A204.1 (cell line): ENCODE measurements at regions not wholly inside any gene's neighbourhood (a gene's known extent, or its start where the extent isn't known, plus 50 kb on each side); places are given as distances from the start of the nearest gene placed in this dataset.

ENCODE experiments used
- FAIRE-seq: peaks from 2 replicates; lab custom pipeline; 2012; peaks lifted over from hg19 to GRCh38; lab: Jason Lieb, UNC

DNA sequence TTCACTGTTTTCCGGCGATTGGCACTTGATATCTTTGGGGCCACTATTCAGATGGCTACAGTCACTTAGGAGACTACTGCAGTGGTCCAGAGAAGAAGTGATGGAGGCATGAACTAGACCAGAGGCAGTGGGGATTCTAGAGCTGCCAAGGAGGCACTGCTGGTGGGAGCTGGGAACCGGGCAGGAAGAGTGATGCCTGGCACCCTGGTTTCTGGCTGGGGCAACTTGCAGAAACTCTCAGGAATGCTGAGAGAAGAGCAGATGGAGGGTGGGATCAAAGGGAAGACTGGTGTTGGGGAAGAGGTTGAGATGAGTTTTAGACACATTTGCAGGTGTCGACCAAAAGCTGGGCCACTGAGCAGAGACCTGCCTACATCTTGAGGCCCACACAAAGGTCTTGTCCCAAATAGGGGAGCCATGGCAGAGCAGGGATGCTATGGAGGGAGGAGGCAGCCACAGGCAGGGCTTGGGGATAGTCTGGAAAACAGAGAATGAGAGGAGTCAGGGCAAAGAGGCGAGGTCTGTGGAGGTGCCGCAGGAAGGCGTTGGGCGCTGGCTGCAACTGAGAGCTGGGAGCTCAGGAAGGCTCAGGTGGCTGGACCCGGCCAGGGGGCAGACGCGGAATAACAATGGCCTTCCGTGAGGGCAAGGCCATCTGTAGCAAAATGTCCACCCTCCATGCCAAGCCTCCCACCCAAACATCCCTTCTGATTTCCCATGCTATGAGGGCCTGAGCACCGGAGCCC, 118.9 kb downstream of the TOMM20 start:
- no peak for FAIRE-seq

DNA sequence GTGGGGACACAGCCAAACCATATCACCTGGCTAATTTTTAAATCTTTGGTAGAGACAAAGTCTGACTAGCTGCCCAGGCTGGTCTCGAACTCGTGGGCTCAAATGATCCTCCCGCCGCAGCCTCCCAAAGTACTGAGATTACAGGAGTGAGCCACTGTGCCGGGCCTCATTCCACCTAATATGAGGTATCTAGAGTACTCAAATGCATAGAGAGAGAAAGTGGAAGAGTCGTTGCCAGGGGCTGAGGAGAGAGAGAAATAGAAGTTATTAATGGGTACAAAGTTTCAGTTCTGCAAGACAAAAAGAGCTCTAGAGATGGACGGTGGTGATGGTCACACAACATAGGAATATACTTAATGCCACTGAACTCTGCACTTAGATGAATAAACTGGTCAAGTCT, 119.6 kb downstream of the TOMM20 start:
- FAIRE-seq: no peak

DNA sequence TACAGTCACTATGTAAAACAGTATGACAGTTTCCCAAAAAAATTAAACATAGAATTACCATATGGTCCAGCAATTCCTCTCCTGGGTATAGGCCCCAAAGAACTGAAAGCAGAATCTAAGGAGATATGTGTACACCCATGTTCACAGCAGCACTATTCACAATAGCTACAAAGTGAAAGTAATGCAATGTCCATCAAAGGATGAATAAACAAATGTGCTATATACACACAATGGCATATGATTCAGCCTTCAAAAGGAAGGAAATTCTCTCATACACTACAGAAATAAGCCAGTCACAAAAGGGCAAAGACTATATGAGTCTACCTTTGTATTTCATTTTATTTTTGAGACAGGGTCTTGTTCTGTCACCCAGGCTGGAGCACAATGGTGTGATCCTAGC, 120.4 kb downstream of the TOMM20 start:
- no peak for FAIRE-seq

DNA sequence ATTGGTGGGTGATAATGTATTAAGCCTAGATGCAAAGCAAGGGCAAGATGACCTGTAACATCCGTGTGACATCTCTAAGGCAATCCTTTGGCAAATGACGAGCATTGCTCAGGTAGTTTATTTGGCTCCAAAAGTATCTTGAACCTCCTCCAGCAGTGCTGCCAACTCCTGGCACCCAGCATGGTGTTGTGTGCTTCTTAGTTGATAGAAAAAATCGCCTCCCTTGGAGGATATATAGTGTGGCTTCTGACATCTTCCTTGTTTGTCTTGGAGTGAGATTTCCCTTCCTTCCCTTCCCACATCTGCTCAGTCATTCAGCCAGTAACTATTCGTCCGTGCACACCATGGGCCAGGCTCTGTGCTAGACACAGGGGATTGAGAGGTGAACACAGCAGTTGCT, 121.8 kb downstream of the TOMM20 start:
- no peak for FAIRE-seq

DNA sequence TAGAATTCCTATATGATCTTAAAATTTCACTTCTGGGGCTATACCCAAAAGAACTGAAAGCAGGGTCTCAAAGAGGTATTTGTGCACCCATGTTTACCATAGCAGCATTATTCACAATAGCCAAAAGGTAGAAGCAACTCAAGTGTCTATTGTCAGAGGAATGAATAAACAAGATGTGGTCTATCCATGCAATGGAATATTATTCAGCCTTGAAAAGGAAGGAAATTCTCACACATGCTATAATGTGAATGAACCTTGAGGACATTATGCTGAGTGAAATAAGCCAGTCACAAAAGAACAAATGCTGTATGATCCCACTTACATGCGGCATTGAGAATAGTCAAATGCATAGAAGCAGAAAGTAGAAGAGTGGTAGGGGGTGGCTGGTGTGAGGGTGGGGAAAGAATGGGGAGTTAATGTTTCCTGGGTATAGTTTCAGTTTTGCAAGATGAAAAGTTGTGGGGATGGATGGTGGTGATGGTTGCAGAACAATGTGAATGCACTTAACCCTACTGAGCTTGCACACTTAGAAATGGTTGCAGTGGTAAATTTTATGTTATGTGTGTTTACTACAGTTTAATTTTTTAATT, 122.4 kb downstream of the TOMM20 start:
- no peak for FAIRE-seq

DNA sequence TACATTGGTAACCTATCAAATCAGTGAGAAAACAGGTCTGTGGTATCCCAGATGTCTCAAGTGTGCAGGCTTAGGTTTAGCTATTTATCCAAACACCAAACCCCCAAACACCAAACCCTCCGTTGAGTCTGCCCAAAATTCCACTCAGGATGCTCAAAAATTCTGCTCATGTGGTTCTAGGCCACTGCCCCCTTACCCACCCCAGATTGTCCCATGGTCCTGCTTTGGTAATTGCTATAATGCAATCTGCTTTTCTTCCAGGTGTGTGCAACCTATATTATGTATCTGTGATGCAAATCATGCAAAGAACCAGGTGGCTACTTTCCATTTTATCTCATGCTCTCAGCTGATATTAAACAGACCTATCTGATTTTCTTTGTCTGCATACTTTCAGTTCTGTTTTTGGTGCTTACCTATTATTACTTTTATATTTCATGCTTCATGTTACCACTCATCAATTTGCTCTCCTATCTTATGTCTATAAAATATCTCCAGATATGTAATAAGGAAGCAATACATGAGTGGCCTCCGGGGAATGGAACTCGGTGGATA, 123.7 kb downstream of the TOMM20 start:
- no peak for FAIRE-seq

DNA sequence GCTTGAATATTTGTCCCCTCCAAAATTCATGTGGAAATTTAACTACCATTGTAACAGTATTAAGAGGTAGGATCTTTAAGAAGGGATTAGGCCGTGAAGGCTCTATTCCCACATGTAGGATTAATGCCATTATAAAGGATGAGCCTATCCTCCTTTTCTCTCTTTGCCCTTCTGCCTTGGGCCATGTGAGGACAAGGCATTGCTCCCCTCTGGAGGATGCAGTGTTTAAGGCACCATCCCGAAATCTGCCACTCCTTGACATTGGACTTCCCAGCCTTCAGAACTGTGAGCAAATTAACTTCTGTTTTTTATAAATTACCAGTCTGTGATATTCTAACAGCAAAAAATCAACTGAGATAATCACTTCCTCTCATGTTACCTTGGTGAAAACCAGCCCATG, 124.4 kb downstream of the TOMM20 start:
- FAIRE-seq: no peak

DNA sequence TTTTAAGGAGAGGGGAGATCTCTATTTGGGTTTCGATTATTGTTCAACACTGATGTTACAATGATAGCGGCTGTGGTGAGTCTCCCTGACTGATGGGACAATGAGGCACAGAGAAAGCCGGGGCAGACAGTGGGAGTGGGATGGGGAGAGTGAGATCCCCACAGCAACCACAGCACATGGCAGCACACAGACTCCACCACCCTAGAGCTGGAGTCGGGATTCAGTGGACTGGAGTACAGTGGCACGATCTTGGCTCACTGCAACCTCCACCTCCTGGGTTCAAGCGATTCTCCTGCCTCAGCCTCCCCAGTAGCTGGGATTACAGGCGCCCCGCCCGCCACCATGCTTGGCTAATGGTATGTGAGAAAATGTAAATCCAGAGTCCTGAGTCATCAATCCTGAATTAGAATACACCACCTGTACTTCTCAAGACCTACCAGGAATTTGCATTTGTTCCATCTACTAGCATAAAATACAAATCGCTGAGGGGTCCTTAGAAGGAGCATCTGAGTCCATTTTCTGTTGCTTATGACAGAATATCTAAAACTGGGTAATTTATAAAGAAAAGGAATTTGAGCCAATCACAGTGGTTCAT, 125.8 kb downstream of the TOMM20 start:
- FAIRE-seq: no peak

DNA sequence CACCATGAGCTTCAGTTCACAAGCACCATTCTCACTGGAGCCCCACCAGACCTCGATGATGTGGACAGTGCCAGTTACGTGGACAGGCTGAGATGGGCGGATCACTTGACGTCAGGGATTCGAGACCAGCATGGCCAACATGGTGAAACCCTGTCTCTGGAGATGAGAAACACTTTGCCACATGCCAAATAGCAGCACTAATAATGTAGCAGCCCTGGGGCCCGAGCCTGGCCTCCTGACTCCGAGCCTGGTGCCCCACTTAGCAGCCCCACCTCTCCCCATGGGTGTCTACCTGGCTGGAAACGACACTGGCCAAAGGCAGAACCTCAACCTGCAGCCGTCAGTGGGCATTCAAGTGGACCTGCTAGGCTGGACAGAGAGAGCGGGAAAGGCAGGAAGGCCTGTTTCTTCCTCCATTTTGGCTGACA, 129.1 kb downstream of the TOMM20 start:
- FAIRE-seq: no peak

DNA sequence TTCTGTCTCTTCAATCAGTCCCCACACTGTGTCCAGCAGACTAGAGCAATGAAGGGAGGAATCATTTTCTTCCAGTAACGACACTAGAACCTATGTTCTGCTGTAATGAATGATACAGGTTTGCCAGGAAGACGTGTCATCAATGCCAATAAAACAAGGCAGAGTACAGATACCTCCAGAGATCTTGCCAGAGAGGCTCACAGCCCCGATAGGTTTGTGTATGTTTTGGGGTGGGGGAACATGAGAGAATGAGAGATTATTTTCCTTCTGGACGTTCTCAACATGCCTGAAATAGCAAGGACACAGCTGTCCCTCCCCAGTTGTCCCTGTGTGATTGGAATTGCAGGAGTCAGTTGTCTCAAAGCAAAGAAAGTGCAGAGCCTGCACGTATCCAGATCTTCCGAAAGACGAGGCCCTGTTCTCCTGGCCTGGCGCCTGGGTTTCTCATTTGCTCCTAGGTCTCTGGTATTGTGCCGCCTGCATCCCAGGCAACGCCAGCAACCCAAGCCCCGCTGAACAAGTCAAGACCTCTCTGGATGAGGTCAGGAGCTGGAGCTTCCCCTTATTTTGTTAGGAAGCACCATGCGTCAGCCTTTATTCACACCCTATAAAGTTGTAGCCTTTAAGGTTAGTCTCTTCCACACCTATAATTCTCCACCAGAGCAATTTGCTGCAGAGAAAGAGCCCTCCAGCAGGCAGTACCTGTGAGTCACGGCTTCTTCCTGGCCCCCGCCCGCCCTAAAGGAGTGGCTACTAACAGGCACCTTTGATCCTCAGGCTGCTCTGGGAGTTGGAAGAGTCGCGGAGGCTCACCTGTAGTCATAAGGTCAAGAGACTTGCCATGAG, 130.5 kb downstream of the TOMM20 start:
- FAIRE-seq: no peak

DNA sequence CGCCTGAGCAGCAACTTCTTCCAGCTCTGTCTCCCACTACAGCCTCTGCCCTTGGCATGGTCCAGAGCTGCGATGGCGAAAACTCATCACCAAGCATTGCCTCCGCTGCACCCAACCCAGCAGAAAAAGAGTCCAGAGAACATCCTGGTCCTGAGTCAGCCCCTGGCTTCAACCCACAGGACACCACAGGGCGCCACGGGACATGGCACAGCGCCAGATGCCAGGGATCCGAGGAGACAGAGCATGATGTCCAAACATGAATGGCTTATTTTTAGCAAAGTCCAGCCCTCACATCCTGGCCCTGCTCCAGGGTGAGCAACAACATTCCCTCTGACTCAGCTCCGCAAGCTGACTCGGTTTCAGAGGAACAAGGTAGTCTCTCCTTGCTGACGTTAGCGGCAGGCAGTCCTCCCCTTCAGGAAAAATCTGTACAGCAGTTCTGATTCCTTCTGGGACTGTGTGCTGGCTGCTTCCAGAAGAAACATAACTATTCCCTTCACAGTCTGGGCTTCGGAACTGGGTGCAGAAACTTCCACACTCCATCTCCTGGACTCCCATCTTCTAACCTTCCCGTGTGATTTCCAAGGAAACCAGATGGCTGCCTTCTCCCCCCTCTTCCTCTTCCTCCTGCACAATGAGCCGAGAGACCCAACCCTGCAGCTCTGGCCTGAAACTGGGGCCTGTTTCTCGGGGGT, 131.3 kb downstream of the TOMM20 start:
- no peak for FAIRE-seq

DNA sequence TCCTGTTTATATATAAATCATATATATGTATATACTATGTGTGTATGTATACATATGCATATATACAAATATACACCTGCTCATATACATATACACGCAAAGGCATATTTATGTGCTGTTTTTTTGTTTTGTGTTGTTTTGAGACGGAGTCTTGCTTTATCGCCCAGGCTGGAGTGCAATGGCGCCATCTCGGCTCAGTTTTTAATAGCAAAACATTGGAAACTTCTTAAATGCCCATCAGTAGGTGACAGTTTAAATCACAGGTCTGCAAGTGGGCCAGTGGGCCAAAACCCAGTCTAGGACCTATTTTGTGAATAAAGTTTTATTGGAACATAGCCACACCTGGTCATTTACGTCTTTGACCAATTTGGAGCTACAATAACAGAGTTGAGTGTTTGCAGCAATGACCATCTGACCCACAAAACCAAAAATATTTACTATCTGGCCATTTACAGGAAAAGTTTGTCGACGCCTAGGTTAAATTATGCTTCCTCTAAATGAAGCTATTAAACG, 132.3 kb downstream of the TOMM20 start:
- FAIRE-seq: no peak

DNA sequence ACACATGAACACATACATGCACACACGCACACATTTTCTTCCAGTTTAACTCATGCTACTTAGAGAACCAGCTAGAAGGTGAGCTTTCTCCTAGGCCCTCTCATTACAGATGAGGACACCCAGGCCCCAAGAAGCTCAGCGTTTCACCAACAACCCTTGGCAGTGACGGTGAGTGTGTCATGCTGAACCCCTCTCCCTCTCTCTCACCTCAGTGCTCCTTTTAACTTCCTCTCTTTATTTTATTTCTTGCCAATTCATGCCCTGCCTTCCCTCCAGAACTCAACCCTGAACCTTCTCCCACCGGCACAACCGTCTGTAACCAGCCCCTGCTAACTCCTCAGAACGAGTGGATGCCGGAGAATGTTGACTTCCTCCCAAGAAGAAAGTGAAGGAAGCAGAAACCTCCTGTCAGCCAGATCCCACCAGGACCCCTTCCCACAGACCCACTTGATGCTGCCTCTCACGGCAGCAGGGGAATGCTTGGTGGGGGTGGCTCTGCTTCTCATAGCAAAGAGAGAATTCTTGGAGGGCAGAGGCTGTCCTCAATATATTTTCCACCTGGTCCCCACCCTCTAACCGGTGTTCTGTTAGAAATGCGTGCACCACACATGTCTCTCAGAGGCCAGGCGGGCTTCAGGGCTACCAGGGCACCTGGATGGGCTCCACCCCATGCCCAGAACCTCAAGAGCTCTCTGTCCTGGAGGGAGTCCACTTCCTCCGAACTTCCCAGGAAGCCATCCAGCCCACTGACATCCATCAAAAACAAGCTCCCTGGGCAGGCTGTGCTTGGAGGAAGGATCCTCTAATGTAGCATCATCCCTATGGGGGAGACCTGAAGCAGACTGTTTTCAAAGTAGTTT, 134.0 kb downstream of the TOMM20 start:
- no peak for FAIRE-seq

DNA sequence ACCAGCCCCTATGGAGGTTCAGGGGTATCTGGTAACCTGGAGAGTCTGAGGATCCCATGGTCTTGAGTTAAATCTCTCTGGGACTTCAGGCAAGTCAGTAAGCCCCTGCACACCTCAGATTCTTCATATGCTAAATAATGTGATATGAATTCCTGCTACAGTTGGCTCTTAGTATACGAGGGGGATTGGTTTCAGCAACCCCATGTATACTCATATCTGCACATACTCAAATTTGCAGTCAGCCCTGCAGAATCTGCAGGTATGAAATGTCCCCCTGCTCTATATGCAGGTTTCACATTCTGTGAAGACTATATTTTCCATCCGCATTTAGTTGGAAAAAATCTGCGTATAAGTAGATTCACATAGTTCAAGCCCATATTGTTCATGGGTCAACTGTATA, 136.6 kb downstream of the TOMM20 start:
- no peak for FAIRE-seq

DNA sequence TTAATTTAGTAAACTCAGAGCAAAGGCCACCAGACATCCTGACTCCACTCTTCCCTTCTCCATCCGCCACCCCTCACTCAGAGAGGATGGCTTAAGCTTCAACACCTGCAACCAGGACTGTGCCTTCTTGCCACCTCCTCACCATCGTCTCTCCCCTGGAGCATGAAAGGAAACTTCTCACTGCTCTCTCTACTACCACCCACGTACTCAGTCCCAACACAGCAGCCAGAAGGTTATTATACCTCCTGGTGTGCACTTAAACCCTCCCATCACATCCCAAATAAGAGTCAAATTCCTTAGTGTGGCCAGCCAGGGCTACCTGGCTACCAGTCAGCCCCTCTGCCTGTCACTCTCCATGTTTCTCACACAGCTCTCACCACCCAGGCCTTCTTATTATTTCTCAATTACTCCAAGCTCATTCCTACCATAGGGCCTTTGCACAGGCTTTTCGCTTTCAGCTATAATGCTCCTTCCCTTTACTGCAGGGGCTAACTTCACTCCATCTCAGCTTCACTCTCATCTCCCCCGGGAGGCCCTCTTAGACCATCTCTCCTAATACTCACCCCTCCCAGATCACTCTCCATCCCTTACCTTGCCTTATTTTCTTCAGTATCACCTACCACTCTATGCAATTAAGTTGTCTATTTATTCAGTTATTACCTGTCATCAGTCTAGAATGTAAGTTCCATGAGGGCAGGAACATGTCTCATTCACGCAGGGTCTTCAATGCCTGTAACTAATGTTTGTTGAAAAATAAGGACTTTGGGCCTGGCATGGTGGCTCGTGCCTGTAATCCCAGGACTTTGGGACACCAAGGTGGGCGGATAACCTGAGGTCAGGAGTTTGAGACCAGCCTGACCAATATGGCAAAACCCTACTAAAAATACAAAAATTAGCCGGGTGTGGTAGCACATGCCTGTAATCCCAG, 137.5 kb downstream of the TOMM20 start:
- no peak for FAIRE-seq

DNA sequence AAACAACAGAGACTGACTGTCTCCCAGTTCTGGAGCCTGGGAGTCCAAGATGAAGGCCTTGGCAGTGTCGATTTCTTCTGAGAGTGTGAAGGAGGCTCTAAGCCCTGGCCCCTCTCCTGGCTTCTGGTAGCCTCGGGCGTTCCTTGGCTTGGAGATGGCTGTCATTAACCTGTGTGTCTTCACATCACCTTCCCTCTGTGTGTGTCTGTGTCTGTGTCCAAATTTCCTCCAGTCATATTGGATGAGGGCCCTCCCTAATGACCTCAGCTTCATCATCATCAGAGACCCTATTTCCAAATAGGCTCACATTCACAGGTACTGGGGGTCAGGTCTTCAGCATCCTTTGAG, 138.3 kb downstream of the TOMM20 start:
- no peak for FAIRE-seq

DNA sequence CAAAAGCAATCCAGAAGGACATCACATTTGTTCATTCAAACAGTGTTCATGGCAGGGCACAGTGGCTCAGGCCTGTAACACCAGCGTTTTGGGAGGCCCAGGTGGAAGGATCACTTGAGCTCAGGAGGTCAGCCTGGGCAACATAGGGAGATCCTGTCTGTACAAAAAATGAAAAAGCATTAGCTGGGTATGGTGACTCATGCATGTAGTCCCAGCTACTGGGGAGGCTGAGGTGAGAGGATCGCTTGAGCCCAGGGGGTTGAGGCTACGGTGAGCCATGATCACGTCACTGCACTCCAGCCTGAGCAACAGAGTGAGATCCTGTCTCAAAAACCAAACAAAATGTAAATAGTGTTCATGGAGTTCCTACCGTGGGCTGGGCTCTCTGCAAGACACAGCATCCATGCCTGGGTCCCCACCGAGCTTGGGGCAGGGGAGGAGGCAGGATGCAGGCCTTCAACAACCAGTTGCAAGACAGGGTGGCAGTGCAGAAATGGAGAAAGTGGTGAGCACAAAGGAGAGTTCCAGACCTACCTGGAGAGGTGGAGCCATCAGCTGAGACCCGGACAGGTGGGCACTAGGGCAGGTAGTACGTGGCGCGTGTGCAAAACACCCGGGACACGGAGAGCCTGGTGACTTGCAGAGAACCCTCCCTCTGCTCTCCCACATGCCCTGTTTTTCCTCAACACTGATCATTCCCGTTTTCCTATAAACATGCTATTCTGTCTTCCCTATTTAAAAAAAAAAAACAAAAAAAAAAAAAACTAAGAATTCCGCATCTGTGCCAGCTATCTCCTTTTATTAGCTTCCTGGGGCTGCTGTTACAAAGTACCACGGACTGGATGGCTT, 138.9 kb downstream of the TOMM20 start:
- FAIRE-seq: no peak

DNA sequence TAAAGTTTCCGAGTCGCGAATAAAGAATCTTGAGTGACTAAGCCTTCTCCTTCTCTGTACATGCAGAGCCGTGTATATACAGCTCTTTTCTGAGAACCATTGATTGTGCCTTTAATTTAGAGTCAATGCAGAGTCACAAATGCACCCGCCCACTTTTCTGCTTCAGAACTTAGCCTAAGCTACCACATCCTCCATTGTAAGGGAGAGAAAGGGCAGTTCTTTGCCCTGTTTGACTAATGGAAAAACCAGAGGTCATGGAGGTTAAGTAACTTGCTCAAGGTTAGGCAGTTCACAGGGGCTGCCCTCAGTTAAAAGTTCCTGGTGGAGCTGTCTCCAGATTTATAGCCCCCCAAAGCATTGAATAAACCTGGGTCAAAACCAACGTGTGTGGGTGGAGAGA, 139.6 kb downstream of the TOMM20 start:
- FAIRE-seq: no peak

DNA sequence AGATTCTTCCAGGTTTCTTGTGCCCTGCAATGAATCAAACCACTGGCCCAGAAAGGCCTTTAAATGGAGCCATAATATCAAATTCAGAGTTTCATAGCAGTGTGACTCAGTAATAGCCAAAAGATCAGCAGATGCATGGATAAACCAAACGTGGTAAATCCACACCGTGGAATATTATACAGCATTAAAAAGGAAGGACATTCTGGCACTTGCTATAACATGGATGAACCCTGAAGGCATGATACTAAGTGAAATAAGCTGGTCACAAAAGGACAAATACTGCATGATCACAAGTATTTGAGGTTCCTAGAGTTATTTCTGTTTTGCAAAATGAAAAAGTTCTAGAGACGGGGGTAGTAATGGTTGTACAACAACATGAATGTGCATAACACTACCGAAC, 140.1 kb downstream of the TOMM20 start:
- FAIRE-seq: no peak
